Activated CD4-positive, alpha-beta T cell treated with anti-CD3 and anti-CD28 coated beads for 4 hours (primary cell): ENCODE measurements at regions not wholly inside any gene's neighbourhood (a gene's known extent, or its start where the extent isn't known, plus 50 kb on each side); places are given as distances from the start of the nearest gene placed in this dataset.
"Not testable (repeated sequence)": the region's sequence is repeated elsewhere in the genome, so short reads cannot be mapped to it uniquely, and the experiment has no call there.

Experiments used
- DNase-seq, 2 donors: peaks; one replicate each; pipeline ENCODE4 v3.0.0-alpha.2; 2020

GRCh38 chr1:30010506-30011106 is 712.8 kb downstream of the MATN1 start:
- DNase-seq = no peak

- DNase-seq = no peak
Observed at GRCh38 chr1:30009720-30010119, 713.7 kb downstream of the MATN1 start.

GRCh38 chr1:30008998-30009657 is 714.3 kb downstream of the MATN1 start:
- no peak for DNase-seq

GRCh38 chr1:30008372-30008997 is 714.9 kb downstream of the MATN1 start:
- no peak for DNase-seq

- DNase-seq = no peak
Observed at GRCh38 chr1:30005972-30006619, 717.3 kb downstream of the MATN1 start.

GRCh38 chr1:30001732-30002039 is 721.7 kb downstream of the MATN1 start:
- DNase-seq = no peak

GRCh38 chr1:30001011-30001731 is 722.2 kb downstream of the MATN1 start:
- DNase-seq = no peak

- DNase-seq = no peak
Observed at GRCh38 chr1:30000266-30000665, 723.1 kb downstream of the MATN1 start.

- DNase-seq = no peak
Observed at GRCh38 chr1:29999595-29999994, 723.8 kb downstream of the MATN1 start.

GRCh38 chr1:29998686-29999085 is 724.7 kb downstream of the MATN1 start:
- DNase-seq = no peak

GRCh38 chr1:29997818-29998217 is 725.6 kb downstream of the MATN1 start:
- DNase-seq = not testable (repeated sequence)

GRCh38 chr1:29993950-29994349 is 729.4 kb downstream of the MATN1 start:
- DNase-seq = no peak

GRCh38 chr1:29991815-29992214 is 731.6 kb downstream of the MATN1 start:
- DNase-seq = no peak

- no peak for DNase-seq
Observed at GRCh38 chr1:29991025-29991424, 732.4 kb downstream of the MATN1 start.

- DNase-seq = no peak
Observed at GRCh38 chr1:29990304-29990703, 733.1 kb downstream of the MATN1 start.

- DNase-seq = no peak
Observed at GRCh38 chr1:29986986-29987385, 736.4 kb downstream of the MATN1 start.

- DNase-seq = no peak
Observed at GRCh38 chr1:29985606-29985945, 737.8 kb downstream of the MATN1 start.

- no peak for DNase-seq
Observed at GRCh38 chr1:29984862-29985605, 738.4 kb downstream of the MATN1 start.

GRCh38 chr1:29984166-29984861 is 739.1 kb downstream of the MATN1 start:
- DNase-seq = no peak

- DNase-seq = no peak
Observed at GRCh38 chr1:29983321-29983720, 740.1 kb downstream of the MATN1 start.

- no peak for DNase-seq
Observed at GRCh38 chr1:29981586-29982239, 741.7 kb downstream of the MATN1 start.

- DNase-seq = no peak
Observed at GRCh38 chr1:29977550-29977949, 741.2 kb downstream of the PTPRU start.
